Stimulated activated CD4-positive, alpha-beta T cell treated with anti-CD3 and anti-CD28 coated beads, Interleukin-15, amount 100 ng/mL, for 1 hour (primary cell): ENCODE measurements at regions not wholly inside any gene's neighbourhood (a gene's known extent, or its start where the extent isn't known, plus 50 kb on each side); places are given as distances from the start of the nearest gene placed in this dataset.

Experiments
- DNase-seq, 2 donors: peaks; one replicate each; pipeline ENCODE4 v3.0.0-alpha.2; 2020; ENCODE audit warnings: low read depth in 1 of 2, low spot score in 1 of 2

GRCh38 chr21:34022627-34023335 lies 50.6 kb upstream of the MRPS6 start:
- peak in 1 of 2 donors; percentile 12 for DNase-seq

- DNase-seq, result no peak
Observed at GRCh38 chr21:34021726-34022125, 51.7 kb upstream of the MRPS6 start.

GRCh38 chr21:34020983-34021553 lies 52.3 kb upstream of the MRPS6 start:
- no peak for DNase-seq

GRCh38 chr21:34020005-34020847 lies 53.2 kb upstream of the MRPS6 start:
- DNase-seq, result no peak

GRCh38 chr21:34019402-34019801 lies 54.0 kb upstream of the MRPS6 start:
- DNase-seq, result no peak

- no peak for DNase-seq
Observed at GRCh38 chr21:34018910-34019309, 54.5 kb upstream of the MRPS6 start.

GRCh38 chr21:34018185-34018584 lies 55.2 kb upstream of the MRPS6 start:
- DNase-seq, result no peak

GRCh38 chr21:34017039-34017961 lies 56.1 kb upstream of the MRPS6 start:
- DNase-seq, result no peak

GRCh38 chr21:34012640-34013039 lies 60.7 kb upstream of the MRPS6 start:
- DNase-seq, result no peak

- no peak for DNase-seq
Observed at GRCh38 chr21:34011660-34012059, 61.7 kb upstream of the MRPS6 start.

GRCh38 chr21:34009193-34009592 lies 64.2 kb upstream of the MRPS6 start:
- DNase-seq, result no peak

- DNase-seq, result no peak
Observed at GRCh38 chr21:34008618-34009017, 64.8 kb upstream of the MRPS6 start.

- DNase-seq, result no peak
Observed at GRCh38 chr21:34006611-34007168, 66.7 kb upstream of the MRPS6 start.

GRCh38 chr21:34004974-34005373 lies 68.4 kb upstream of the MRPS6 start:
- no peak for DNase-seq

- no peak for DNase-seq
Observed at GRCh38 chr21:34004013-34004938, 69.1 kb upstream of the MRPS6 start.

- DNase-seq, result no peak
Observed at GRCh38 chr21:34003428-34003827, 70.0 kb upstream of the MRPS6 start.

- DNase-seq, result no peak
Observed at GRCh38 chr21:34000375-34000774, 73.0 kb upstream of the MRPS6 start.

GRCh38 chr21:33998809-33999208 lies 74.6 kb upstream of the MRPS6 start:
- DNase-seq, result no peak

GRCh38 chr21:33998402-33998801 lies 75.0 kb upstream of the MRPS6 start:
- no peak for DNase-seq

GRCh38 chr21:33997436-33997835 lies 75.9 kb upstream of the MRPS6 start:
- DNase-seq, result no peak
